SK-N-SH (cell line): ENCODE measurements at regions not wholly inside any gene's neighbourhood (a gene's known extent, or its start where the extent isn't known, plus 50 kb on each side); places are given as distances from the start of the nearest gene placed in this dataset.

Source experiments
- CTCF ChIA-PET: fragments of 300-600, 350-600 bp; formaldehyde crosslinking; extraction: SDS; loops from one replicate; lab custom pipeline; 2021; lab: Yijun Ruan, JAX
- POLR2A ChIA-PET: fragments of 350-600 bp; sonication (Branson Sonifier 250); formaldehyde crosslinking; extraction: SDS; loops from one replicate; lab custom pipeline; 2020; ENCODE audit warnings: antibody characterized with exemption, inconsistent platforms; lab: Yijun Ruan, JAX
- DNase-seq: peaks from one replicate; pipeline ENCODE4 v3.0.0; 2012
- H2AFZ ChIP-seq: fragments of 200-600 bp; sonication (generic); 2 replicates; pipeline ENCODE4 v1.8.1; 2016; ENCODE audit warnings: antibody characterized with exemption, mild to moderate bottlenecking, low read depth
- H3F3A ChIP-seq: fragments of 200-600 bp; sonication (generic); replicated peaks from 2 replicates; pipeline ENCODE3; 2016; ENCODE audit warnings: antibody characterized with exemption, mild to moderate bottlenecking; ENCODE audit not compliant: insufficient read depth
- H3K27ac ChIP-seq, 2 experiments: fragments of 200-500 bp in 1 of 2; fragments of 200-600 bp in 1 of 2; sonication (Bioruptor generic) in 1 of 2; sonication (generic), shearing (Covaris generic) in 1 of 2; 2 replicates each; pipeline versions ENCODE4 v1.5.1 to v1.6.1; 2014 to 2016; ENCODE audit warnings: low read depth in 2 of 2, inconsistent platforms in 1 of 2, low read length in 1 of 2, mild to moderate bottlenecking in 1 of 2, mixed read lengths in 1 of 2
- H3K27me3 ChIP-seq: fragments of 200-600 bp; sonication (generic), shearing (Covaris generic); 2 replicates; pipeline ENCODE4 v1.6.1; 2016; ENCODE audit warnings: mixed run types; ENCODE audit not compliant: insufficient read depth
- H3K36me3 ChIP-seq, 2 experiments: fragments of 200-500 bp in 1 of 2; fragments of 200-600 bp in 1 of 2; sonication (Bioruptor generic) in 1 of 2; sonication (generic) in 1 of 2; replicated peaks in 1 of 2; 2 replicates each; pipeline versions ENCODE3 to v1.5.1; 2014 to 2016; ENCODE audit warnings: low read length in 1 of 2, mild to moderate bottlenecking in 1 of 2; ENCODE audit not compliant: insufficient read depth in 2 of 2, control insufficient read depth in 1 of 2
- H3K4me1 ChIP-seq, 2 experiments: fragments of 200-500 bp in 1 of 2; fragments of 200-600 bp in 1 of 2; sonication (Bioruptor generic) in 1 of 2; sonication (generic), shearing (Covaris generic) in 1 of 2; 2 replicates each; pipeline versions ENCODE4 v1.5.1 to v1.6.1; 2014 to 2016; ENCODE audit warnings: low read depth in 1 of 2, low read length in 1 of 2, mixed run types in 1 of 2; ENCODE audit not compliant: insufficient read depth in 2 of 2, control insufficient read depth in 1 of 2
- H3K4me2 ChIP-seq: fragments of 200-600 bp; sonication (generic), shearing (Covaris generic); 2 replicates; pipeline ENCODE4 v1.6.1; 2017; ENCODE audit warnings: mixed run types
- H3K4me3 ChIP-seq, 2 experiments: fragments of 200-500 bp in 1 of 2; fragments of 200-600 bp in 1 of 2; sonication (Bioruptor generic) in 1 of 2; sonication (generic), shearing (Covaris generic) in 1 of 2; 2 replicates each; pipeline versions ENCODE4 v1.5.1 to v1.8.1; 2014 to 2016; ENCODE audit warnings: low read depth in 2 of 2, inconsistent platforms in 1 of 2, low read length in 1 of 2, mild to moderate bottlenecking in 1 of 2, mixed read lengths in 1 of 2, moderate library complexity in 1 of 2
- H3K79me2 ChIP-seq: fragments of 200-600 bp; sonication (generic); 2 replicates; pipeline ENCODE4 v1.8.1; 2017; ENCODE audit warnings: mild to moderate bottlenecking; ENCODE audit not compliant: insufficient read depth
- H3K9ac ChIP-seq: fragments of 200-600 bp; sonication (generic); 2 replicates; pipeline ENCODE4 v1.6.1; 2017; ENCODE audit warnings: mixed run types
- H3K9me2 ChIP-seq: fragments of 200-600 bp; sonication (generic); 2 replicates; pipeline ENCODE4 v1.6.1; 2017; ENCODE audit warnings: mixed run types
- H3K9me3 ChIP-seq: fragments of 200-600 bp; sonication (generic); 2 replicates; pipeline ENCODE4 v1.6.1; 2017; ENCODE audit warnings: mixed run types, mild to moderate bottlenecking, moderate library complexity
- H4K20me1 ChIP-seq: fragments of 200-600 bp; sonication (generic); 2 replicates; pipeline ENCODE4 v1.6.1; 2017; ENCODE audit warnings: mild to moderate bottlenecking, mixed run types; ENCODE audit not compliant: insufficient read depth
- ELF1 ChIP-seq: IDR thresholded peaks from 2 replicates; pipeline ENCODE4 v1.4.0; 2012
- FOXM1 ChIP-seq: IDR thresholded peaks from 2 replicates; pipeline ENCODE4 v1.4.0; 2012; ENCODE audit warnings: low read depth, mild to moderate bottlenecking
- MXI1 ChIP-seq: IDR thresholded peaks from 2 replicates; pipeline ENCODE4 v1.6.1; 2012; ENCODE audit warnings: mild to moderate bottlenecking, low read depth, low read length, improper control_type of control experiment
- POLR2AphosphoS5 ChIP-seq: IDR thresholded peaks from 2 replicates; pipeline ENCODE4 v1.6.1; 2012; ENCODE audit warnings: low read depth, low read length
- RAD21 ChIP-seq: IDR thresholded peaks from 2 replicates; pipeline ENCODE4 v1.6.1; 2012; ENCODE audit warnings: mild to moderate bottlenecking, low read length
- SIN3A ChIP-seq: IDR thresholded peaks from 2 replicates; pipeline ENCODE4 v1.6.1; 2012; ENCODE audit warnings: low read depth, mild to moderate bottlenecking, low read length, moderate library complexity, borderline replicate concordance
- SMC3 ChIP-seq: IDR thresholded peaks from 2 replicates; pipeline ENCODE4 v1.6.1; 2012; ENCODE audit warnings: low read depth, low read length, improper control_type of control experiment
- TCF12 ChIP-seq: IDR thresholded peaks from 2 replicates; pipeline ENCODE4 v1.4.0; 2012
- whole genome bisulfite sequencing: methylation state at CpG from one replicate; pipeline ENCODE4 v1.1.6; 2017; ENCODE audit warnings: low lambda C conversion rate; 5-methylcytosine and 5-hydroxymethylcytosine counted together
- TF ChIP-seq, protein P1 (sequence below): fragments of 150-350 bp; IDR thresholded peaks from 2 replicates; pipeline ENCODE4 v1.6.1; 2017; ENCODE audit warnings: antibody characterized with exemption, low read length, low read depth, borderline replicate concordance
- TF ChIP-seq, protein P2 (sequence below): IDR thresholded peaks from 2 replicates; pipeline ENCODE4 v1.6.1; 2012; ENCODE audit warnings: mild to moderate bottlenecking, low read depth, low read length, moderate library complexity

DNA sequence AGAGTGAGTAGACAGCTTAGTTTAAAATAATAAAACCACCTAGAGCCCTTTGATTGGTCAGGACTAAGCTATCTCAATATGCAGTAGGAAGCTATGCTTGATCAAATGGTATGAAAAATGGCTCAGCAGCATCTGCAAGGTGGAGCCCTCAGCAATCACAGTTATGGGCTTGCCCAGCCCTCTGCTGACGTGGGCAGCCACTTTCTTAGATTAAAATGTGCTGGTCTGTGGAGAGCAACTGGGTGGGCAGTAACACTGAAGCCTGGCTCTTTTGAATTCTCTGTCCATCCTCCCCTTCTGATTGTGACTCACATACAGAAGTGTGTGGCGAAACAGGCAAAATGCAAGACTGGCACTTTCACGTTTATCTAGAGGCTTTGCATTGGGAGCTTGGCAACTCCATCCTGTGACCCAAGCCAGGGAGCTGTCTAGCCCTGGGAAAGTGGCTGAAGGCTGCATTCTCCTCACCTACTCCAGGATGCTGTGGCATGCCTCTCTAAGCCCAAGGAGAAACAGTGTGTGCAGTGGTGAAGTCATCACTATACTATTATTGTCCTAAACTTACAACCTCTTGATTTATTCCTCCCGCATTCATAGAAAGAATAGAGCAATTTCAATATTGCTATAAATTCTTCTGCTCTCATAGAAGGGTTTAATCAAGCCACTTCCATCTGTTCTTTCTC lies 61.1 kb downstream of the MED10 start:
- POLR2A ChIA-PET = no interaction called here

DNA sequence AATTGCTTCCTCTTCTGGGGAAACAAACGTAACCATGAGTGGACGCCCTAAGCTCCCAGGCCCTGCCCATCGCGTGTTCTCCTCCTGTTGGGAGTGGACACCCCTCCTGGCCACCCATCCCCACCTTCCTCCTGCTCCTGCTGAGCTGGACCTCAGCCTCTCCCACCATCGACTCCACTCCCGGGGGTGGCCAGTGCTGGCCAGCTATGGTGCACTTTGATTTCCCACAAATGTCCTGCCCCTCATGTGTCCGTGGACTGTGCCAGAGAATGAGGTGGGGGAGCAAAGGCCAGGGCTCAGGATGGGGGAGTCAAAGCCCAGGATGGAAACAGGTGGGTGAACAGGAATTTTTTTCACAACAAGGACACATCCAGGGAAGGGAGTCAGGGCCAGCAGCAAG lies 62.8 kb downstream of the MED10 start:
- H2AFZ ChIP-seq = no peak overlapping the region
- ChIA-PET POLR2A (no interaction called here), CTCF (interaction anchor here (0.8 kb wide), 1 partner anchor 822 kb away, joined by 3 read pairs; no protein-coding TSS in a partner anchor)
- H3K4me1 ChIP-seq = peaks cover 0 to 30% of the 10 kb centered on the region in 2 experiments; a peak in 1 of 4 replicates
- 35% methylated on average over 7 of the region's 7 CpGs for WGBS
- no peaks in the 10 kb centered on the region for H3F3A ChIP-seq
- no peak overlapping the region for H3K27ac ChIP-seq
- no peak overlapping the region for H3K4me3 ChIP-seq
- no peaks in the 10 kb centered on the region for H4K20me1 ChIP-seq
- no peak overlapping the region for H3K9ac ChIP-seq
- H3K9me2 ChIP-seq = no peaks in the 10 kb centered on the region
- no peaks in the 10 kb centered on the region for H3K9me3 ChIP-seq
- no peak for DNase-seq
- TF ChIP-seq TCF12 (no peak), ELF1 (no peak), RAD21 (no peak), SIN3A (no peak)
- TF ChIP-seq, protein P1, sequence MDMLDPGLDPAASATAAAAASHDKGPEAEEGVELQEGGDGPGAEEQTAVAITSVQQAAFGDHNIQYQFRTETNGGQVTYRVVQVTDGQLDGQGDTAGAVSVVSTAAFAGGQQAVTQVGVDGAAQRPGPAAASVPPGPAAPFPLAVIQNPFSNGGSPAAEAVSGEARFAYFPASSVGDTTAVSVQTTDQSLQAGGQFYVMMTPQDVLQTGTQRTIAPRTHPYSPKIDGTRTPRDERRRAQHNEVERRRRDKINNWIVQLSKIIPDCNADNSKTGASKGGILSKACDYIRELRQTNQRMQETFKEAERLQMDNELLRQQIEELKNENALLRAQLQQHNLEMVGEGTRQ = no peak
- H3K36me3 ChIP-seq = no peaks in the 10 kb centered on the region
- H3K27me3 ChIP-seq = no peaks in the 10 kb centered on the region
- no peak overlapping the region for H3K4me2 ChIP-seq
- H3K79me2 ChIP-seq = no peaks in the 10 kb centered on the region

More for the DNA sequence above, 61.1 kb downstream of the MED10 start:
- Histone ChIP-seq H3K36me3 (no peaks in the 10 kb centered on the region), H4K20me1 (no peaks in the 10 kb centered on the region), H3K27ac (no peak overlapping the region), H3K4me1 (peaks cover 0 to 14% of the 10 kb centered on the region in 2 experiments; a peak in 1 of 4 replicates), H3K9ac (no peak overlapping the region), H3K4me2 (no peak overlapping the region), H2AFZ (no peak overlapping the region), H3K4me3 (no peak overlapping the region), H3K27me3 (no peaks in the 10 kb centered on the region), H3K79me2 (no peaks in the 10 kb centered on the region), H3F3A (no peaks in the 10 kb centered on the region), H3K9me2 (no peaks in the 10 kb centered on the region), H3K9me3 (no peaks in the 10 kb centered on the region)
- no peak for TF ChIP-seq POLR2AphosphoS5
- TF ChIP-seq SMC3 = no peak
- TF ChIP-seq MXI1 = no peak
- no peak for TF ChIP-seq FOXM1
- TF ChIP-seq, protein P2, sequence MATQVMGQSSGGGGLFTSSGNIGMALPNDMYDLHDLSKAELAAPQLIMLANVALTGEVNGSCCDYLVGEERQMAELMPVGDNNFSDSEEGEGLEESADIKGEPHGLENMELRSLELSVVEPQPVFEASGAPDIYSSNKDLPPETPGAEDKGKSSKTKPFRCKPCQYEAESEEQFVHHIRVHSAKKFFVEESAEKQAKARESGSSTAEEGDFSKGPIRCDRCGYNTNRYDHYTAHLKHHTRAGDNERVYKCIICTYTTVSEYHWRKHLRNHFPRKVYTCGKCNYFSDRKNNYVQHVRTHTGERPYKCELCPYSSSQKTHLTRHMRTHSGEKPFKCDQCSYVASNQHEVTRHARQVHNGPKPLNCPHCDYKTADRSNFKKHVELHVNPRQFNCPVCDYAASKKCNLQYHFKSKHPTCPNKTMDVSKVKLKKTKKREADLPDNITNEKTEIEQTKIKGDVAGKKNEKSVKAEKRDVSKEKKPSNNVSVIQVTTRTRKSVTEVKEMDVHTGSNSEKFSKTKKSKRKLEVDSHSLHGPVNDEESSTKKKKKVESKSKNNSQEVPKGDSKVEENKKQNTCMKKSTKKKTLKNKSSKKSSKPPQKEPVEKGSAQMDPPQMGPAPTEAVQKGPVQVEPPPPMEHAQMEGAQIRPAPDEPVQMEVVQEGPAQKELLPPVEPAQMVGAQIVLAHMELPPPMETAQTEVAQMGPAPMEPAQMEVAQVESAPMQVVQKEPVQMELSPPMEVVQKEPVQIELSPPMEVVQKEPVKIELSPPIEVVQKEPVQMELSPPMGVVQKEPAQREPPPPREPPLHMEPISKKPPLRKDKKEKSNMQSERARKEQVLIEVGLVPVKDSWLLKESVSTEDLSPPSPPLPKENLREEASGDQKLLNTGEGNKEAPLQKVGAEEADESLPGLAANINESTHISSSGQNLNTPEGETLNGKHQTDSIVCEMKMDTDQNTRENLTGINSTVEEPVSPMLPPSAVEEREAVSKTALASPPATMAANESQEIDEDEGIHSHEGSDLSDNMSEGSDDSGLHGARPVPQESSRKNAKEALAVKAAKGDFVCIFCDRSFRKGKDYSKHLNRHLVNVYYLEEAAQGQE = no peak
- no peak for DNase-seq
- CTCF ChIA-PET = interaction anchor here (0.6 to 1.3 kb wide), 2 partner anchors 115 to 584 kb away, joined by 3 to 4 read pairs; no protein-coding TSS in a partner anchor
- 21% methylated on average over 4 of the region's 4 CpGs for WGBS
